HG03378 (cell line): ENCODE measurements at regions not wholly inside any gene's neighbourhood (a gene's known extent, or its start where the extent isn't known, plus 50 kb on each side); places are given as distances from the start of the nearest gene placed in this dataset.
A peak's percentile ranks its signal among the peaks of the same experiment; 100 is the strongest.
"Not testable (repeated sequence)": the region's sequence is repeated elsewhere in the genome, so short reads cannot be mapped to it uniquely, and the experiment has no call there.

Source experiments
- ATAC-seq: cut with Tn5 transposase; IDR thresholded peaks from one replicate; pipeline ENCODE4 v1.9.1; 2021; ENCODE audit warnings: mild to moderate bottlenecking, moderate library complexity; ENCODE audit not compliant: unreplicated experiment

DNA sequence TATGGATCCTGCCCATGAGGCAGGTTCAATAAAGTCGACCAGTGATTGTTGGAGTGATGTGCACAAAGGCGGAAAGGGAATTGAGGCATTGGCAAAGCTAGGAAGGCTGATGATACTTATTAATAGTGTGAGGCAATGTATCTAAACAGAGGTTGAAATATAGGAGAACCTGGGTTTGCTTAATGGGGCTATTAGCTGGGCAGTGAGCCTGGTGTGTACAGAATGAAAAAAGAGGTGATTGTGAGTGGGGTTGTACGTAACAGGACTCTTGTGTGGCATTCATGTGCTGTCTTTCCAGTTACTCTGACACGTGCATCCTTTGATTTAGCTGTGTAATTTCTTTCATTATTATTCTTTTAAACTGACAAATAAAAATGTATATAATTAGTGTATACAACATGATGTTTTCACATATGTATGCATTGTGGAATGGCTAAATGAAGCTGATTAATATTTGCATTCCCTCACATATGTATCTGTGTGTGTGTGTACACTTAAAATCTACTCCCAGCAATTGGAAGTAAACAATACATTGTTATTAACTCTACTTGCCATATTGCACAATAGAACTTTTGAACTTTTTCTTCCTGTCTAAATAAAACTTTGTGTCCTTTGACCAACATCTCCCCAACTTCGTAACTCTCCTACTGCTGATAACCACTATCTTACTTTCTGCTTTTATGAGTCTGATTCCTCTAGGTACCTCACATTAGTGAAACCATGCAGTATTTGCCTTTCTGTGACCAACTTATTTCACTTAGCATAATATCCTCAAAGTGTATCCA lies 220.5 kb upstream of the SLC35B3 start:
- no peak for ATAC-seq

GRCh38 chr6:8652710-8653109 lies 217.4 kb upstream of the SLC35B3 start:
- no peak for ATAC-seq

DNA sequence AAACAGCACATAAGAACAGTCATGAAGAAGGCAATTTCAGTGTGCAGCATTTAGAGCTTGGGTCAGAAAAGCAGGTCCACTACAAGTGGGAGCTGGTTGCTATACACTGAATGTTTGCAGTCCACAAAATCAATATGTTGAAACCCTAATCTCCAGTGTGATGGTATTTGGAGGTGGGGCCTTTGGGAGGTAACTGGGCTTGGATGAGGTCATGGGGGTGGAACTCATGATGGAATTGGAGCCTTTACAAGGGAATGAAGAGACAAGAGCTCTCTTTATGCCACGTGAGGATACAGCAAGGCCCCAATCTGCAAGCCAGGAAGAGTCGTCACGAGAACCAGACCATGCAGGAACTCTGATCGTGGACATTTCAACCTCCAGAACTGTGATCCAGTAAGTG lies 216.7 kb upstream of the SLC35B3 start:
- no peak for ATAC-seq

DNA sequence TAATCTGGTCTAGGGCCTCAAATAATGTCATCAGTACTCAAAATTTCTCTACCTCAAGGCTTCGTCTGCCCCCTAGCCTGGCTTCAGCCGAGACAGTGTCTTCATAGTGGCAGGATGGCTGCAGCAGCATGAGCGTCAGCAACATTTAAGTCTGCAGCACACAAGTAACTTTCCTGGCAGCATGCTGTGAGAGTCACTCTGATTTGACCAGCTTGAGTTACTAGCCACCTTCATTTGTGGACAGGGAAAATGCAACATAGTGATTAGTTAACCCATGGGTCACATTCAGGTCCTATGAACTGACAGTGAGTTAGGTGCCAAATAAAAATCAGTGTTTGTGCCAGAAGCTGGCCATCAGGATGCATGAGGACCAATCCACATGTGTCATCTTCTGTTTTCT lies 209.9 kb upstream of the SLC35B3 start:
- ATAC-seq, result no peak

DNA sequence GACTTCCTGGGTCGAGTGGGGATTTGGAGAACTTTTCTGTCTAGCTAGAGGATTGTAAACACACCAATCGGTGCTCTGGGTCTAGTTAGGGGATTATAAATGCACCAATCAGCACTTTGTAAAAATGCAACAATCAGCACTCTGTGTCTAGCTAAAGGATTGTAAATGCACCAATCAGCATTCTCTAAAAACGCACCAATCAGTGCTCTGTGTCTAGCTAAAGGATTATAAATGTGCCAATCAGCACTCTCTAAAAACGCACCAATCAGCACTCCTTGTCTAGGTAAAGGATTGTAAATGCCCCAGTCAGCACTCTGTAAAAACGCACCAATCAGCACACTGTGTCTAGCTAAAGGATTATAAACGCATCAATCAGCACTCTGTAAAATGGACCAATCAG lies 209.0 kb upstream of the SLC35B3 start:
- ATAC-seq, result no peak

DNA sequence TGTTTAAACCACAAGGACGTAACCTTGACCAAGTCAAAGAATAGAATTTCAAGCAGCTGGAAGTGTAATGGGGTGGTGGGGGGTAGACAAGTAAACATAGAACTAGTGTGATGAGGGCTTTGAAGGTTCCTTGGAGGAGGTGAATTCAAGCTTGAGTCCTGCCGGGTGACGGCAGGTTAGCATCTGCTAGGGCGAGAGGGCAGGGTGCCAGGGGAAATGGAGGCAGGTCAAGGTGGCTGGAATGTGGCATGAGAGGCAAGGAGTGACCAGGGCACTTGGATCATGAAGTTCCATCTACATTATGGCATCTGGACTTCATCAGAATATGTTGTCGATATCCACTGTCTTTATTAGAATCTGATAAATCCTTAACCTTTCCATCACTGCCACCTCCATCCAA lies 207.5 kb upstream of the SLC35B3 start:
- ATAC-seq, result no peak

- no peak for ATAC-seq
Measured at GRCh38 chr6:8642131-8642530, 206.8 kb upstream of the SLC35B3 start.

DNA sequence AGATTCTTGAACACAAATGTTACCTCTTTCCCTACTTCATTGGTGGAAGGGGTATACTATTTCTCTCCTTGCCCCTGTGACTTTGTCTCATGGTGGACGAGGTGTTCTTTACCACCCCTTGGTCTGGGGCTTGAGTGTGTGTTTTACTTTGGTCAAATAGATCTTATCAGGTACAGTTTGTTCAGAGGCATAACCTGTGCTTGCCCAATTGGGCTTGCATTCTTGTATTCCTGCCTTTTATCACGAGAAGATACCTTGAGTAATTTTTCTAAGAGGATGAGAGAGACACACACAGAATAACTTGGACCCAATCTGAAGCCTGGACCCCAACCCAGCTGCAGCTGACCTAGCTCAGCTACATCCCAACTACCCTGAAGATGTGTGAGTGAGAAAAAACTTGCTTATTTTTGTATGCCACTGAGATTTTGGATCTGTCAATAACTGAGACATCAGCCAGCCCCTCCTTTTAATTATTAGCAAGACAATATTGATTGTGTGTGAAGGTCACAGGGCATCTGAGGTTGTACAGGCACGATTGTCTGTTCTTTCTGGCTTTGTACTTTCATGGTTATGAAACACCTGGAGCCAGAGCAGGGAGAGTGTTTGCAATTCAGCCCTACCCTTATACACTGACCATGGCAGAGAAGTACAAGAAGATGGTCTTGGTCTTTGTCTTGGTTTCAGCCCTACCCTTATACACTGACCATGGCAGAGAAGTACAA lies 204.7 kb upstream of the SLC35B3 start:
- no peak for ATAC-seq

- no peak for ATAC-seq
Measured at GRCh38 chr6:8637896-8638597, 202.7 kb upstream of the SLC35B3 start.

DNA sequence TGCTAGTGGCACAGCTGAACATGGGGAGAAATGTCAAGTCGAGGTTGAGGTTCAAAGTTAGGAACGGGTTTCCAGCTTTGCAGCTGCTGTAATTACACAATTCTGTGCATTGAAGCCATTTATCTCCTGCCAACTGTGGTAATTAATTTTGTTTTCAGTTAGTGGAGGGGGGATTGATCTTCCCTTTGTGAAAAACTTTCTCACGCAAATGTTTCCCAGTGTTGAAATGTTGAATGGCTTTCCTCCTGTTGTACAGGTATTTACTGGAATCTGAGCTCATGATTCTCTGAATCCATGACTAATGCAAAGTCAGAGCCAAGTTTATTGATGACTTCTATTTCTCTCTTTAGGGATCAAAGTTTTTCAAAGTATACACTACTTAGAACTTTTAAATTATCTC lies 198.4 kb upstream of the SLC35B3 start:
- no peak for ATAC-seq

DNA sequence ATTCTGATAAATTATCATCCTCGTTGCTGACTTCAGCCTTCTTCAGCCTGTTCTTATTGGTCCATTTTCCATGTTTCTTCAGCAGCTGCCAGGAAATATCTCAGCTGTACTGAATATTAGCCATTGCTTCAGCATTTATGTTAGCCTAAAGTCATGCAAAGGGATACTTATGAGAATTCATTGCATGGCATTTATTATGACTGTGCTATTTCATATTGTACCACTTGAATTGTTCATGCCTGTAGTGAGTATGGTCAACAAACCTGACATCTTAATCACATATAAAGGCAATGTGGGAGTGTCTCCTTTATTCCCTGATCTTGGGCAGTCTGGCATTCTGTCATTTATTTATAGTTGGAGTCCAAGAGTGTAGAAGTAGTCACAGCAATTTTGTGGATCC lies 193.4 kb upstream of the SLC35B3 start:
- no peak for ATAC-seq

DNA sequence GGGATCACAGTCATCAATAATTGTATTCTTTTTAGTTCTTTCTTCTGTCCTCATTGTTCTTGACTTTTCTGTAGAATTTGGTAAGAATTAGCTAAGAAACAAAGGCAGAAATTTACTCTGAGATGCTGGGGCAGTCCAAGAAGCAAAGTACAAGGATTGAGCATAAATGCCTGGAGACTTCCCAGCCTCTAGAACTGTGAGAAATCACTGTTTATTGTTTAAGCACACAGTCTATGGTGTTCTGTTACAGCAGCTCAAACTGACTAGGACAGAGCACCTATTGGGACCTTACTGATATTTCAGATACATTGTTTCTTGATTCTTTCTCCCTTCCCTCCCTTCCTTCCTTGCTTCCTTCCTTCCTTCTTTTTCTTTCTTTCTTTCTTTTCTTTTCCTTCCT lies 192.7 kb upstream of the SLC35B3 start:
- no peak for ATAC-seq

GRCh38 chr6:8627085-8627861 lies 191.9 kb upstream of the SLC35B3 start:
- ATAC-seq, result peak; percentile 81

DNA sequence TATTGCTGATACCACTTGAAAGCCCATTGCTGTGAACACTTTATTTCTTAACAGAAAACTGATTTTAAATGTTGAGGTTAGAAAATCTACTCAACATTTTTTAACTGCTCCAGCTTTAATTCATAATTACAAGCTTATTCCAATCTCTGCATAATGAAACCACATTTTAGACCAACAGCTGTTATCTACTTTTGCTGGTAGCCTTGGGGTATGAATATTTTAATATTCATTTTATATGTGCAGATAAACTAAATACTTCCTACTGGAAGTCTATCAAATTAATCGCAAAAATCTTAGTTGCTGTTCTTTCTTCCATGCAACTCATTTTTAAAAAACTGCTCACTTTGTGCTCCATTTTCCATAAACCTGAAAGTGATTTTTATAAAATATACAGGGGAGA lies 189.3 kb upstream of the SLC35B3 start:
- ATAC-seq, result no peak

GRCh38 chr6:8623441-8623840 lies 188.1 kb upstream of the SLC35B3 start:
- ATAC-seq, result no peak

GRCh38 chr6:8619853-8620252 lies 184.5 kb upstream of the SLC35B3 start:
- no peak for ATAC-seq

- not testable (repeated sequence) for ATAC-seq
Measured at GRCh38 chr6:8619408-8619807, 184.1 kb upstream of the SLC35B3 start.

GRCh38 chr6:8608737-8609136 lies 173.4 kb upstream of the SLC35B3 start:
- ATAC-seq, result no peak

DNA sequence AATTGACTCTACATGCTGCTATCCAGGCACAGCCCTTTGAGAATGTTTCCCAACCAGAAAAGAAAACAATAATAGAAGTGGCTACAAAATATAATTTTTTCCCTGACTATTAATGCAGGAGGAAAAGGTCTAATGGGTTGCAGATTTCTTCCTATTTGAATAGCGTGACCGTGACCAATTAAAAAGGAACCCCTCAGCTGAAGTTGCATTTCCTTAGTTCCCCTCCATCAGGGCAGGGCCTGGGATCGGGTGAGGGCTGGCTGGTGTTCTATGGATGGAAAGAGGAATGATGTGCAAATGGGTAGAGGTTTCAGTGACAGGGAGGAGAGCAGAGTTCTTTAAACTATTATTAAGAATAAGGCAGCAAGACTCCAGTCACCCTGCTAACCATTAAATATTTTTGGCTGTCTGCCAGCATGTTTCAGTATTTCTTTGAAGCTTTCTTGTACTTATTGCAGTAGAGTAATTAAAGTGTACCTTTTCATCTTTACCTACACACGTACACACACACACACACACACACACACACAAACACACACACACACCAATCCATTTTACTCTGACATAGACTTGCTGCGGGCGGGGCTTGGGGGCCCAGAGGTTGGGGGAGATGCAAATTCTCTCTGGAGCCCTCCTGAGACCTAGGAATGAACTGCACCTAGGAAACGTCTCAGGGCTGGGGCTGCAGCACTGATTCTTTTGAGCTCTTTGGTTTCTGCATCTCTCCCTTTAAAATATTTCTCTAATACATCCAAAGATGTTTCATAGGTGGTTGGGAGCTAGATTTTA lies 154.8 kb upstream of the SLC35B3 start:
- ATAC-seq, result no peak

DNA sequence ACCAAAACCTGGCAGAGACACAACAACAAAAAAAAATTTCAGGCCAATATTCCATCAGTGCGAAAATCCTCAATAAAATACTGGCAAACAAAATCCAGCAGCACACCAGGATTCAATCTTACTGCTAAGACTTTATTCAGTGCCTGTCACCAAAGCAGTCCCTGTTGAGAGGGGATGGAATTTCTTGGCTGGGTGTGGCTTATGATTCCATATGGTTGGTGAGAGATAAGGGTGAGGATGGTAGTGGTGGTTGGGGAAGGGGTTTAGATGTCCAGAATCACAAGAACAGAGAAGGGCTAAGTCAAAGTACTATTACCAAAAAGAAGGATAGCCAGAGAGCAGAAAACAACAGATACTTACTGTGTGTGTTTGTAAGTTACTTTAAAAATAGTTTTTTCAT lies 152.8 kb upstream of the SLC35B3 start:
- ATAC-seq, result no peak
